ENCODE measurements at regions not wholly inside any gene's neighbourhood (a gene's known extent, or its start where the extent isn't known, plus 50 kb on each side); places are given as distances from the start of the nearest gene placed in this dataset.

DNA sequence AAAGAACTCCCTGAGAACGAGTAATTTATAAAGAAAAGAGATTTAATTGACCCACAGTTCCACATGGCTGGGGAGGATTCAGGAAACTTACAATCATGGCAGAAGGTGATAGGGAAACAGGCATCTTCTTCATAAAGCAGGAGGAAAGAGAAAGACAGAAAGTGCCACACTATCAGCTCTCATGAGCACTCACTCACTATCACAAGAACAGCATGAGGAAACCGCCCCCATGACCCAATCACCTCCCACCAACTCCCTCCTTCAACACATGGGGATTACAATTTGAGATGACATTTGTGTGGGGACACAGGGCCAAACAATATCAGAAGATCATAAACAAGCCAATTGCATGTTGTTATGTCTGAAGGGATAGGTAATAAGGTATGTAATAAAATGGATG lies 935.9 kb upstream of the COX7C start:
- Histone ChIP-seq H3K4me1 (ENCODE audit: control insufficient read depth, insufficient read depth, low read length) (no peaks in the 10 kb centered on the region), H3K4me3 (ENCODE audit: low read depth in 2 of 2, low read length in 2 of 2) (no peak overlapping the region), H3K27me3 (ENCODE audit: control insufficient read depth, insufficient read depth, low read length) (no peaks in the 10 kb centered on the region), H3K9me3 (ENCODE audit: control insufficient read depth, insufficient read depth, low read depth, low read length) (no peaks in the 10 kb centered on the region), H3K36me3 (ENCODE audit: control insufficient read depth, insufficient read depth, low read length) (no peaks in the 10 kb centered on the region), H3K27ac (ENCODE audit: low read length) (no peak overlapping the region)
- ChIA-PET POLR2A (no interaction called here), CTCF (no interaction called here)
- no TSS peak for BruUV-seq (replicated peaks)
- intact Hi-C loops (cut with micrococcal nuclease; ENCODE audit: unreplicated experiment): no loop called here
- TF ChIP-seq CTCF (IDR thresholded peaks at IDR 0.05) (no peak), POLR2AphosphoS5 (IDR thresholded peaks at IDR 0.05; ENCODE audit: low read depth, low read length) (no peak), REST (IDR thresholded peaks at IDR 0.05; ENCODE audit: insufficient read depth in 1 of 2, low read depth in 2 of 2, low read length in 1 of 2) (no peak), SIN3A (IDR thresholded peaks at IDR 0.05; ENCODE audit: borderline replicate concordance, insufficient read depth, low read depth, low read length) (no peak), TCF7L2 (IDR thresholded peaks at IDR 0.05; ENCODE audit: low read depth, low read length) (no peak)
- ATAC-seq (no peak), DNase-seq (ENCODE audit: low read depth, low spot score) (no peak)
- in situ Hi-C loops (cut with HindIII; ENCODE audit: low pct_unique_long_range_greater_than_20kb, low sequenced_read_pairs): no loop called here

GRCh38 chr5:85684351-85684750 lies 933.4 kb upstream of the COX7C start:
- no peak overlapping the region for H3K4me3 ChIP-seq (ENCODE audit: low read depth in 2 of 2, low read length in 2 of 2)
- no peak for ATAC-seq
- H3K27me3 ChIP-seq (ENCODE audit: control insufficient read depth, insufficient read depth, low read length): no peaks in the 10 kb centered on the region
- TF ChIP-seq POLR2AphosphoS5 (IDR thresholded peaks at IDR 0.05; ENCODE audit: low read depth, low read length): no peak
- no peak for TF ChIP-seq REST (IDR thresholded peaks at IDR 0.05; ENCODE audit: insufficient read depth in 1 of 2, low read depth in 2 of 2, low read length in 1 of 2)
- TF ChIP-seq CTCF (IDR thresholded peaks at IDR 0.05): no peak
- no peak for TF ChIP-seq SIN3A (IDR thresholded peaks at IDR 0.05; ENCODE audit: borderline replicate concordance, insufficient read depth, low read depth, low read length)
- no peak for TF ChIP-seq TCF7L2 (IDR thresholded peaks at IDR 0.05; ENCODE audit: low read depth, low read length)
- no peak for DNase-seq (ENCODE audit: low read depth, low spot score)
- H3K36me3 ChIP-seq (ENCODE audit: control insufficient read depth, insufficient read depth, low read length): no peaks in the 10 kb centered on the region
- ChIA-PET POLR2A (no interaction called here), CTCF (no interaction called here)
- in situ Hi-C loops (cut with HindIII; ENCODE audit: low pct_unique_long_range_greater_than_20kb, low sequenced_read_pairs) (no loop called here), intact Hi-C loops (cut with micrococcal nuclease; ENCODE audit: unreplicated experiment) (no loop called here)
- no peaks in the 10 kb centered on the region for H3K4me1 ChIP-seq (ENCODE audit: control insufficient read depth, insufficient read depth, low read length)
- H3K27ac ChIP-seq (ENCODE audit: low read length): no peak overlapping the region
- no TSS peak for BruUV-seq (replicated peaks)
- no peaks in the 10 kb centered on the region; the same call in 1 of the 2 replicates for H3K9me3 ChIP-seq (ENCODE audit: control insufficient read depth, insufficient read depth, low read depth, low read length)

All from Panc1 (cell line).